ENCODE measurements at regions not wholly inside any gene's neighbourhood (a gene's known extent, or its start where the extent isn't known, plus 50 kb on each side); places are given as distances from the start of the nearest gene placed in this dataset.
"Not testable (repeated sequence)": the region's sequence is repeated elsewhere in the genome, so short reads cannot be mapped to it uniquely, and the experiment has no call there.

- not testable (repeated sequence) for TF ChIP-seq CTCF (IDR thresholded peaks at IDR 0.05; ENCODE audit: low read length); EZH2 (IDR thresholded peaks at IDR 0.05; ENCODE audit: borderline replicate concordance, low read length)
These were observed 900.5 kb downstream of the TUBA3C start for GRCh38 chr13:18280904-18281828.

Data from OCI-LY1 (cell line).